NOMO-1 treated with dmso at 0.1 percent for 144 hours (cell line): ENCODE measurements at regions not wholly inside any gene's neighbourhood (a gene's known extent, or its start where the extent isn't known, plus 50 kb on each side); places are given as distances from the start of the nearest gene placed in this dataset.

Source experiments
- DNase-seq: peaks from one replicate; lab custom pipeline; 2025; ENCODE audit not compliant: unreplicated experiment; lab: John Stamatoyannopoulos, UW

- DNase-seq = no peak
Measured at GRCh38 chr12:118689793-118690192, 291.5 kb upstream of the SRRM4 start.

- no peak for DNase-seq
Measured at GRCh38 chr12:118690506-118690905, 290.8 kb upstream of the SRRM4 start.

- DNase-seq = no peak
Measured at GRCh38 chr12:118694128-118694775, 287.1 kb upstream of the SRRM4 start.

DNA sequence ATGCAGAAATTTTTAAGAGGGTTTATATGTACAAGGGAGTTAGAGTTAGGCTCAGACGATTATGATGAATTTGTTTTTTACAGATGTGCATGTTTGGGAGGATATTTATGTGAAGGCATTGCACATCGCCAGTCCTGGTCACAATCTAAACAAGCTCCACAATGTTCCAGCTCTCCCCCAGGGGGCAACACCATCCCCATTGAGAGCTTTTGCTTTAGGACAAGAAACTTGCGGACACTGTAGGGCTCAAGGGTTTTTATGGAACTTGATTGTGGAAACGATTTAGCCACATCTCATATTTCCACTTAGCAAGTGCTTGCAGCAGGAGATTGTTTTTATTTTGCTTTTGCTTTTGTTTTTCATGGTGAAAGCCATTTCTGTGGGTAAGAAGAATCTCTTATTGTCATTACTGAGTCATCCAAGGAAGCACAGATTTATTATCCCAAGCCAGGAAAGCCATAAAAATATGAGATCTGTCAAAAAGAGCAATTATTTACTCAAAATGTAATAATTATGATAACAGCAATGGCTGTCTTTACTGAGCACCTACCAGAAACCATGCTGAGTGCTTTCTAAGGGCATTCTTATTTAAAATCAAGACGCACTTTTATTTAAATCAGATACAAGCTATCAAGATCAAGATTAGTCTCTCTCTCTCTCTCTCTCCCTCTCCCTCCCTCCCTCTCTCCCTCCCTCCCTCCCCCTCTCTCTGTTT lies 276.7 kb upstream of the SRRM4 start:
- DNase-seq = no peak

GRCh38 chr12:118706437-118706836 lies 274.9 kb upstream of the SRRM4 start:
- DNase-seq = no peak

- no peak for DNase-seq
Measured at GRCh38 chr12:118709946-118710345, 271.4 kb upstream of the SRRM4 start.

- DNase-seq = no peak
Measured at GRCh38 chr12:118711185-118711584, 270.2 kb upstream of the SRRM4 start.

- DNase-seq = peak; percentile 28
Measured at GRCh38 chr12:118714051-118714460, 267.3 kb upstream of the SRRM4 start.

DNA sequence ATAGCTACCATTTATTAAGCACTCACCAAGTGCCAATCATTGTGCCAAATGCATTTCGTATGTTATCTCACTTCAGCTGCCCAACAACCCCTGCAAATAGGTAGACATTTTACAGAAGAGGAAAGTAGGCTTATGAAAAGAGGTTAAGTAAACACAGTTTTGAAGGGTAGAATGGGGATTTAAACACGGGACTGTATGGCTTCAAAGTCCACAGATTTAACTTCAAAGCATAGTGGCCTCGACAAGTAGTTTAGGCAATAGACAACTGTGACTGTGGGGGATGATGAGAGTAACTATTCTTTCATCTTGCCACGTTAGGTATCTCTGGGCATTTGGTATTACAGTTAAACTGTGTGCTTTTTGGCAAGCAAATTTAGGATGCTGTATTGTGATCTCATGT lies 266.8 kb upstream of the SRRM4 start:
- DNase-seq = no peak

DNA sequence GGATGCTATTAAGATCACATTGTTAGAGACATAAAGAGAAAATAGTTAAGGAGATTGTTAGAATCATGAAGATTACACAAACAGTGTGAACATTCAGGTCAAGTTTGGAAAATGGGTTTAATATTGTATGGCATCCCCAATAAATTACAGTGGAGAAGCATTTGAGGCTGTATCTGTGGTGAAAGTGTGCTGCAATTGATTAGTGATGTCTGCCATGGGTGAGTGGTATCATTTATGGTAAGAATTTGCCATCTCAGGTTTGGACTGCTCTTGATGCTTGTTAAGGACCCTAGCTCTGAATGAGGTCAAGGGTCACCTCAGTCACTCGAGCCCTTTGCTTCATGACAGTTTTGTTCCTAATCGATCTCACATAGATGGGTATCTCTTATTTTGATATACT lies 265.7 kb upstream of the SRRM4 start:
- DNase-seq = no peak

GRCh38 chr12:118727196-118727978 lies 254.0 kb upstream of the SRRM4 start:
- DNase-seq = no peak

DNA sequence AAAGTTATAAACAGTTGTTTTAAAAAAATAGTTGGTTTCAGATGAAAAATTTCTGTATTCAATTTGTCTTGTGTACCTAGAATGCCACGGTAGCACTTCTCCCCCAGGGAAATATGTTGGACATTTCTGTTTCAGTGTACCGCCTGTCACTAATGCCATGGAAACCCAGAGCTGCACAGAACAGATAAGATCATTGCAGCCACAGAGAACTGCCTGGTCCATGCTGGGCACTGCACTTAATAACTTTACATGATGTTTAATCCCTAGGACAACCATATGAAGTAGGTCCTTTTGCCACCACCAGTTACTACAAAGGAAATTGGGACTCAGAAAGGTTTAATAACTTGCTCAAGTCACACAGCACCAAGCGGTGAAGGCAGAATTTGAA lies 253.4 kb upstream of the SRRM4 start:
- DNase-seq = no peak

DNA sequence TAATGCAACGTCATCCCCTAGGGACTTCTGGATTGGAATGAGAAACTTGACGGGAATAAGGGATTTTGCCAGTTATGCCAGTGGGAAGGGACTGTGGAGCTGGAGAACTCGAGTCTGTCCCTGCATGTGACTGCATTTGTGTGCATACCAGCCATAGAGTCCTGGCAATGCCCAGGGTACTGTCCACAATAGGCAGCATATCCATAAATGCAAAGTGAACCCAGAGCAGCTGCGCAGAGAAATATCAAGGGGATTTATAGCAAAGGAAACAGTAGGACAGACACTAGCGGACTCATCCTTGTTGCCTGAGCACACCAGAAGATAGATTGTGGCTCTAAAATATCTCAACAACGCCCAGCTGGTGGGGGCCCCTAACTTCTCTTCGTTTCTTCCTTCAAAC lies 247.1 kb upstream of the SRRM4 start:
- no peak for DNase-seq

- DNase-seq = no peak
Measured at GRCh38 chr12:118737985-118738540, 243.3 kb upstream of the SRRM4 start.

- no peak for DNase-seq
Measured at GRCh38 chr12:118741194-118741593, 240.1 kb upstream of the SRRM4 start.

DNA sequence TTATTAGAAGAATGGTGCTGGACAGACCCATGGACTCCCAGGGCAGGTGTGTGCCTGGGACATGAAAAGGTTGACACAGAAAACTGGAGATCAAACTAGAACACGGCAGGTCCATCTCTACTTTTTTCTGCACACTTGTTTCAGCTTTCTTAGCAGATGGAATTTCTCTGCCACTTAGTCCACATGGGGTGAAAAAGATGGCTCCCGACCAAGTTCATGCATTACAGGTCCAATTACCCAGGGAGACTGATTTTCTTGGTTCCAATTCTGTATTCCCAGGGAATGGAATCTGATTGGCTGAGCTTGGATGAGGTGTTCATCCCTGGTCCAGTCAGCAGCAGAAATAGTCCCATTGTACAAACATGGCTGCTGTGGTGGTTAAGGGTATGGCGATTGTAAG lies 238.9 kb upstream of the SRRM4 start:
- no peak for DNase-seq

GRCh38 chr12:118743896-118744700 lies 237.2 kb upstream of the SRRM4 start:
- DNase-seq = no peak

DNA sequence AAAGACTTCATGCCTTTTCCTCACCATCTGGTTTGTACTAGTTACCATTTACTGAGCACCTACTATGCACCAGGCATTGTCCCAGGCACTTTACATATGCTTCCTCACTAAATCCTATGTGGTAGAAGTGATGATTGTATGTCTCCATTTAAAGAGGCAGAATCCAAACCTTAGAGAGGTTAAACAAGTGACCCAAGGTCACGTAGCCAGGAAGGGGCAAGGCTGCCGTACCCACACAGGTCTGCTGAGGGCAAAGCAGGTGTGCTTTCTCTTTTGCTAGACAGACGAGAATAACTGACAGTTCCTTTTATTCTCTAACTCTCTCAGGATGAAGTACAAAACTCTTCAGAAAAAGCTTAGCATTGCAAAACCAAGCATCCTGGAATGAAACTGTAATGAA lies 235.2 kb upstream of the SRRM4 start:
- no peak for DNase-seq

DNA sequence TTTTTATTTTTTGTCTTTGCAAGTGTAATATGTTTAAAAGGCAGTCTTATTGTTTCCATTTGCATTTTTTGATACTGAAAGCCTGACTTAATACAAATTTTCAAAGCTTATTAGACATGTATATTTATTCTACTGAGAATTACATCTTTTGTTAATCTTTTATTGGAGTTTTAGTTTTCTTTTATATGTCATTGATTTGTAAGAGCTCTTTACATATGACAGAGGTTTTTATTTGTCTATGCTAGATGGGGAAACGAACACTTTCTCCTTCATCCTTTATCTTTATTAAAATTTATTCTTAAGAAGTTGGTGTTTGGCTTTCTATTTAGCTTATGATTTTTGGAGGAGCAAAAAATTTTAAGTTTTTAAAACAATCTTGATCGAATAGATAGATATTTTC lies 234.4 kb upstream of the SRRM4 start:
- no peak for DNase-seq

GRCh38 chr12:118747771-118748170 lies 233.6 kb upstream of the SRRM4 start:
- DNase-seq = no peak
